ENCODE measurements at regions not wholly inside any gene's neighbourhood (a gene's known extent, or its start where the extent isn't known, plus 50 kb on each side); places are given as distances from the start of the nearest gene placed in this dataset.

GRCh38 chr18:40707797-40708196, 1247.2 kb upstream of the PIK3C3 start:
- DNase-seq (ENCODE audit: low spot score in 2 of 2) (no peak), ATAC-seq (no peak)
- Mint-ChIP-seq H3K27ac (no peak overlapping the region), H3K4me3 (no peak overlapping the region), H3K9me3 (peaks cover 23% of the 10 kb centered on the region), H3K36me3 (no peaks in the 10 kb centered on the region), H3K4me1 (no peaks in the 10 kb centered on the region)

DNA sequence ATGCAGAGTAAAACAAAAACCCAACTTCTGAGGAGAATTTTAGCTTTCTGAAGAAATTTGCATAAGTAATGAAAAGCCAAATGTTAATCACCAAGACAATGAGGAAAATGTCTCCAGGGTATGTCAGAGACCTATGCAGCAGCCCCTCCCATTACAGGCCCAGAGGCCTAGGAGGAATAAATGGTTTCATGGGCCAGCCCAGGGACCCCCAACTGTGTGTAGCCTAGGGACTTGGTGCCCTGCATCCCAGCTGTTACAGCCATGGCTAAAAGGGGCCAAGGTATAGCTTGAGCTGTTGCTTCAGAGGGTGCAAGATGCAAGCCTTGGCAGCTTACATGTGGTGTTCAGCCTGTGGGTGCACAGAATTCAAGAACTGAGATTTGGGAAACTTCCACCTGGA, 1256.9 kb upstream of the PIK3C3 start:
- no peak overlapping the region for H3K27ac Mint-ChIP-seq

GRCh38 chr18:40695526-40695925, 1259.5 kb upstream of the PIK3C3 start:
- Mint-ChIP-seq H3K4me1 (no peaks in the 10 kb centered on the region), H3K4me3 (no peak overlapping the region), H3K9me3 (peaks cover 15% of the 10 kb centered on the region), H3K27ac (no peak overlapping the region), H3K36me3 (no peaks in the 10 kb centered on the region)
- ATAC-seq (no peak), DNase-seq (ENCODE audit: low spot score in 2 of 2) (no peak)

More for the DNA sequence above, 1256.9 kb upstream of the PIK3C3 start:
- Mint-ChIP-seq H3K4me1 (no peaks in the 10 kb centered on the region), H3K36me3 (no peaks in the 10 kb centered on the region), H3K9me3 (peaks cover 15% of the 10 kb centered on the region), H3K4me3 (no peak overlapping the region)
- no peak for DNase-seq (ENCODE audit: low spot score in 2 of 2)
- ATAC-seq, result no peak

GRCh38 chr18:40692871-40693270, 1262.2 kb upstream of the PIK3C3 start:
- H3K4me1 Mint-ChIP-seq, result no peaks in the 10 kb centered on the region
- no peaks in the 10 kb centered on the region for H3K36me3 Mint-ChIP-seq
- DNase-seq (ENCODE audit: low spot score in 2 of 2) (no peak), ATAC-seq (no peak)
- peaks cover 19% of the 10 kb centered on the region for H3K9me3 Mint-ChIP-seq
- no peak overlapping the region for H3K4me3 Mint-ChIP-seq
- H3K27ac Mint-ChIP-seq, result no peak overlapping the region

DNA sequence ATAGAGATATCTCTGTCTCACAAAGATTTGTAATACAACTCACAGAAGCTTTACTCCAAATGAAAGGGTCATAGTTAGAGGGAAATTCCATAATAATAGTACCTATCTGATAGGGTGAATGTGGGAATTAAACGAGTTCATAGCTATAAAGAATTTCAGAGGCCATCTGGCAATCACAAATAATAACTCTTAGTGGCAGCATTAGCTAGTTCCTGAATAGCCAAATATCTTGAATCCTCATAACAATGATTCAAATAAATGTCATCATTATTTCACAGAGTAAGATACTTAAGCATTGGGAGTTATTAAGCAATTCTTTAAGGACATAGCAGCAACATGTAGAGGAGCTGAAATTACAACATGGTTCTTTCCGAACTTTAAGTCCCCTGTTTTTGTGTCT, 1265.0 kb upstream of the PIK3C3 start:
- Mint-ChIP-seq H3K4me3 (no peak overlapping the region), H3K27ac (no peak overlapping the region), H3K4me1 (no peaks in the 10 kb centered on the region), H3K9me3 (peaks cover 18% of the 10 kb centered on the region), H3K36me3 (no peaks in the 10 kb centered on the region)
- ATAC-seq (no peak), DNase-seq (ENCODE audit: low spot score in 2 of 2) (no peak)

DNA sequence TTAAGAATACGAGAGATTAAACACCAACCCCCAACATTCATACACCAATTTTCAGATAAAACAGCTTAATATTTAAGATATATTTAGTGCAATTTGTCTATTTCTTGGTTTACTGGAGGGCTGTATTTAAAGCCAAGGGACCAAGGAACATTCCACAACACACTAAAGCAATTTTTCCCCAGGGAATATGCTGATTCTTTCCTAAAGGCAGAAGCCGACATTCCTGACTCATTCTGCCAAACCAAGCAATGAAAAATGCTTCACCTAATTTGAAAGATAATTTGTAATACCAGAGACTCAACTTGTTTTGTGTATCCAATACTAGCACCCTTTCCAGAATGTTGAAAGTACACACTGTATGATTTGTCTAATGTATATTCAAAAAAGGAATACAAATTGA, 1267.6 kb upstream of the PIK3C3 start:
- peaks cover 25% of the 10 kb centered on the region for H3K9me3 Mint-ChIP-seq
- no peak overlapping the region for H3K4me3 Mint-ChIP-seq
- no peak for DNase-seq (ENCODE audit: low spot score in 2 of 2)
- no peak overlapping the region for H3K27ac Mint-ChIP-seq
- H3K4me1 Mint-ChIP-seq, result no peaks in the 10 kb centered on the region
- H3K36me3 Mint-ChIP-seq, result no peaks in the 10 kb centered on the region
- ATAC-seq, result no peak

- H3K27ac Mint-ChIP-seq, result no peak overlapping the region
- peaks cover 28% of the 10 kb centered on the region for H3K9me3 Mint-ChIP-seq
- no peaks in the 10 kb centered on the region for H3K4me1 Mint-ChIP-seq
- DNase-seq (ENCODE audit: low spot score in 2 of 2) (no peak), ATAC-seq (no peak)
- no peaks in the 10 kb centered on the region for H3K36me3 Mint-ChIP-seq
- H3K4me3 Mint-ChIP-seq, result no peak overlapping the region
Observed at GRCh38 chr18:40686836-40687235, 1268.2 kb upstream of the PIK3C3 start.

- peaks cover 31% of the 10 kb centered on the region for H3K9me3 Mint-ChIP-seq
- no peaks in the 10 kb centered on the region for H3K36me3 Mint-ChIP-seq
- H3K27ac Mint-ChIP-seq, result no peak overlapping the region
- ATAC-seq (no peak), DNase-seq (ENCODE audit: low spot score in 2 of 2) (no peak)
- H3K4me3 Mint-ChIP-seq, result no peak overlapping the region
- no peaks in the 10 kb centered on the region for H3K4me1 Mint-ChIP-seq
Observed at GRCh38 chr18:40685219-40685618, 1269.8 kb upstream of the PIK3C3 start.

DNA sequence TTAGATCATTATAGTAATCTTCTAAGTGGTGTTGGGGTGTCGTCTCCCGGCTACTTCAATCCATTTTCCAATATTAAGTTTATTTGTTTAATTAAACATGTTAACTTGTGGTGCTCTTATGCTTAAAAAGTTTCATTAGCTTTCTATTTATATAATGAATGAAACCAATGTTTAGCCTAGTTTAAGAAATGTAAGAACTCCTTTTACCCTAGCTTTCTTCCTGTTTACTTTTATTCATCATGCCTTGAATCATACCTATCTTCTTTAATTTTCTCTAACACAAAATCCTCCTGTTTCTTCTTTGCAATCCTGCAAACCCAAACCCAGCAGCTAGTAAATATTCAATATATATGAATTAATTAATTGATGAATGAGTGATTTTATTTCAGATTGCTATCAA, 1276.7 kb upstream of the PIK3C3 start:
- no peaks in the 10 kb centered on the region for H3K4me1 Mint-ChIP-seq
- ATAC-seq, result no peak

DNA sequence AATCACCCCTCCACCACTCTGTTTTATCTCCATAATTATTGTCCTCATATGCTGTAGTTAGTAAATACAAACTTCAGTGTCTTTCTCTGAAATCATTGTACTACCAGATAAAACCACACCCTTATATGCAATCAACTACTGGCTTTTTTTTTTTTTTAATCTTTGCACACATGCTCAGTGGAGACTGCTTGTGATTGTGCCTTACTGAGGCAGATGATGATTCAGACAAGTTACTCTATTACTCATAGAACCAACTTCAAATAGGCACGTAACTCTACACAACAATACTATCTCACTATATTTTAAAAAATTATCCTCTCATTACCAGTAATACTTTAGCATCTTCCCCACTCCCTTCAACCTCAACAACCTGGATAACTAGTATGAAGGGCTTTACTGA, 1278.4 kb upstream of the PIK3C3 start:
- ATAC-seq (no peak), DNase-seq (ENCODE audit: low spot score in 2 of 2) (no peak)
- Mint-ChIP-seq H3K4me3 (no peak overlapping the region), H3K36me3 (no peaks in the 10 kb centered on the region), H3K27ac (no peak overlapping the region), H3K4me1 (no peaks in the 10 kb centered on the region), H3K9me3 (peaks cover 8% of the 10 kb centered on the region)

More for the DNA sequence above, 1276.7 kb upstream of the PIK3C3 start:
- Mint-ChIP-seq H3K4me3 (no peak overlapping the region), H3K36me3 (no peaks in the 10 kb centered on the region), H3K27ac (no peak overlapping the region), H3K9me3 (peaks cover 11% of the 10 kb centered on the region)
- DNase-seq (ENCODE audit: low spot score in 2 of 2), result no peak

GRCh38 chr18:40673150-40673549, 1281.9 kb upstream of the PIK3C3 start:
- Mint-ChIP-seq H3K36me3 (no peaks in the 10 kb centered on the region), H3K9me3 (peaks cover 8% of the 10 kb centered on the region), H3K4me3 (no peak overlapping the region), H3K4me1 (no peaks in the 10 kb centered on the region), H3K27ac (no peak overlapping the region)
- DNase-seq (ENCODE audit: low spot score in 2 of 2) (no peak), ATAC-seq (no peak)

DNA sequence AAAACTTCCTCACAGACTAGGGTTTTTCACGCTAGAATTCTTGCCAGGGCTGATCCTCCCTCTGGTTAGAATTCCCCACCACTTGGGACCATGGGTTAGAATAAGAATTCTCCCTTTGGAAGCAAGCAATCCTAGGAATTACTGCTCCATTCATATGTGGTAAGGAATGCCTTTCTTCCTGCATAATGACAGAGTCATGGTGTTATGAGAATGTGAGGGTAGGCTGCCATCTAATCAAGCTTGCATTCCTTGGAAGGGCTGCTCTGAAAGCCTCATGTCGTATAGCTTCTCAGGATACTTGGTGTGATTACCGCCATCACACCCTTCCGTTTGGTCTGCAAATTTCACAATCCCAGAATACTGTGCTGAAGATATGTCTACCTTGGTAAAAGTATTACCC, 1282.4 kb upstream of the PIK3C3 start:
- H3K4me1 Mint-ChIP-seq, result no peaks in the 10 kb centered on the region
- no peaks in the 10 kb centered on the region for H3K36me3 Mint-ChIP-seq
- H3K4me3 Mint-ChIP-seq, result no peak overlapping the region
- ATAC-seq, result no peak
- H3K27ac Mint-ChIP-seq, result no peak overlapping the region
- DNase-seq (ENCODE audit: low spot score in 2 of 2), result no peak
- H3K9me3 Mint-ChIP-seq, result peaks cover 9% of the 10 kb centered on the region

DNA sequence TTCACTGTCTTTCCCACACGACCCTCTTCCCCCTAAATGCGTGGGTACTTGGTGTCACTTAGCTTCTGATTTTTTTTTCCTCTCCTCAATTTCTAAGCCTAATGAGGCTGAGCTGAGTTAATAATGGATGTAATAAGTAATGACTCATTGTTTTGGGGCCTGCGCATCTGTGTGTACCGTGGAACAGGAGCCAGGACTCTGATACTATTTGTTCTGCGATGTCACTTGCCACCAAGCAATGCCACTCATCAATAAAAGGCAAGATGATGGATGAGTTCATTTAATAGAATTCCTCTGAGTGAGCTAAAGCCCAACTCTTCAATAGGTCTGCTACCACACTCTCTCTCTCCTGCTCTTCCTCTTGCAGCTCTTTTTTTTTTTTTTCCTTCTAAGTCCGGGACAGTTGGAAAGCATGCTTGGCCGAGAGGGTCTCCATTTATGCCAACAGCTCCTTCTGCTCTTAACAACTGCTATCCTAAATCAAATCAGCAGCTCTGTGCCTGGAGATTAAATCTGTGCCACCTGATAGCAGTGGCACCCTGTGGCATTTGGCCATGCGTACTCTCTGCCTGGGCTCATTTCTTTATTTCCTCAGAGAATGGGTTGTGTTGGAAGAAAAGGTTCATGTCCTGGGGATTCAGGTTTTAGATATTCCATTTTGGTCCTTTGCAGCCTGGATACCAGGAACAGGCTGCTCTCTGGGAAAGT, 1284.2 kb upstream of the PIK3C3 start:
- Mint-ChIP-seq H3K36me3 (no peaks in the 10 kb centered on the region), H3K9me3 (peaks cover 15% of the 10 kb centered on the region), H3K4me3 (no peak overlapping the region), H3K27ac (no peak overlapping the region), H3K4me1 (no peaks in the 10 kb centered on the region)
- no peak for ATAC-seq
- no peak for DNase-seq (ENCODE audit: low spot score in 2 of 2)

- peaks cover 17% of the 10 kb centered on the region for H3K9me3 Mint-ChIP-seq
- DNase-seq (ENCODE audit: low spot score in 2 of 2), result no peak
- H3K27ac Mint-ChIP-seq, result no peak overlapping the region
- H3K4me1 Mint-ChIP-seq, result no peaks in the 10 kb centered on the region
- no peaks in the 10 kb centered on the region for H3K36me3 Mint-ChIP-seq
- no peak overlapping the region for H3K4me3 Mint-ChIP-seq
- ATAC-seq, result no peak
Observed at GRCh38 chr18:40662898-40663437, 1292.1 kb upstream of the PIK3C3 start.

GRCh38 chr18:40653682-40654081, 1301.4 kb upstream of the PIK3C3 start:
- DNase-seq (ENCODE audit: low spot score in 2 of 2), result no peak
- H3K4me3 Mint-ChIP-seq, result no peak overlapping the region
- no peak overlapping the region for H3K27ac Mint-ChIP-seq
- no peaks in the 10 kb centered on the region for H3K4me1 Mint-ChIP-seq
- no peaks in the 10 kb centered on the region for H3K36me3 Mint-ChIP-seq
- ATAC-seq, result no peak
- H3K9me3 Mint-ChIP-seq, result peaks cover 21% of the 10 kb centered on the region

DNA sequence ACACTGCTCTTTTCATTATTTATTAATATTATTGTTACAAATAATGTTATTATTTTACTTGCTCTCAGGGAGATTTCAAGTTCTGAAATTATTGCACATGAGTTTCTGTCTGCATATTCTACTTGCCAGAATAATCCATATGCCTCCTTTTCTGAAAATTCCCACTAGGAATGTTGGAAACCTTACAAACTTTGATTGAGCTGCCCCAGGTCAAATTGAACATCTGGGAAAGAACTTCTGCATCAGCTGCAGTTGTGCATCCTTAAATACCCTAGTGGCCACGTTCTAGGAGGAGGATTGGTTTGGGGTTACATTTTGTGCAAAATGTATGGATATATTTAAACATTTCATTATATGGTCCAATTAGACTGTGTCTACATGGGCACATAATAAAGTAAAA, 1302.7 kb upstream of the PIK3C3 start:
- peaks cover 16% of the 10 kb centered on the region for H3K9me3 Mint-ChIP-seq
- DNase-seq (ENCODE audit: low spot score in 2 of 2) (no peak), ATAC-seq (no peak)
- H3K36me3 Mint-ChIP-seq, result no peaks in the 10 kb centered on the region
- H3K4me3 Mint-ChIP-seq, result no peak overlapping the region
- no peaks in the 10 kb centered on the region for H3K4me1 Mint-ChIP-seq
- no peak overlapping the region for H3K27ac Mint-ChIP-seq

Measured in stimulated activated effector memory CD8-positive, alpha-beta T cell treated with anti-CD3 and anti-CD28 coated beads, Interleukin-12 subunit alpha, Interleukin-12 subunit beta, amount 100 ng/mL, for 72 hours (primary cell).